ENCODE measurements at regions not wholly inside any gene's neighbourhood (a gene's known extent, or its start where the extent isn't known, plus 50 kb on each side); places are given as distances from the start of the nearest gene placed in this dataset.

- Histone ChIP-seq H2AK5ac (ENCODE audit: low read length, severe bottlenecking) (no peak overlapping the region), H3K79me1 (replicated peaks; ENCODE audit: low read length, poor library complexity, severe bottlenecking) (no peaks in the 10 kb centered on the region), H2BK15ac (ENCODE audit: low read depth, poor library complexity, severe bottlenecking) (no peak overlapping the region), H2BK5ac (ENCODE audit: low read depth, low read length, poor library complexity, severe bottlenecking) (no peak overlapping the region), H2BK120ac (ENCODE audit: low read depth, low read length) (no peak overlapping the region), H3K4me3 (ENCODE audit: insufficient read depth in 1 of 2, low read depth in 1 of 2, low read length in 2 of 2) (no peak overlapping the region), H2BK12ac (ENCODE audit: low read length in 2 of 2) (no peak overlapping the region), H3K4me2 (ENCODE audit: low read length, poor library complexity, severe bottlenecking) (no peak overlapping the region), H3K27me3 (ENCODE audit: control insufficient read depth in 1 of 2, insufficient read depth in 1 of 2, low read length in 2 of 2) (peaks cover 0 to under 1% of the 10 kb centered on the region in 2 experiments), H3K36me3 (ENCODE audit: control insufficient read depth in 1 of 2, insufficient read depth in 2 of 2, low read depth in 1 of 2, low read length in 2 of 2) (no peaks in the 10 kb centered on the region), H3K14ac (ENCODE audit: low read length in 2 of 2) (no peak overlapping the region), H3K9me3 (ENCODE audit: control insufficient read depth, low read length) (no peaks in the 10 kb centered on the region), H3K4me1 (ENCODE audit: control insufficient read depth, insufficient read depth, low read depth, low read length) (peaks cover 2% of the 10 kb centered on the region), H4K91ac (ENCODE audit: low read length) (no peak overlapping the region), H3K4ac (ENCODE audit: low read depth in 1 of 2, low read length in 2 of 2) (no peak overlapping the region), H3K27ac (ENCODE audit: low read length, poor library complexity, severe bottlenecking) (no peak overlapping the region), H3K23ac (ENCODE audit: low read length in 2 of 2) (no peak overlapping the region), H4K8ac (ENCODE audit: low read length) (no peak overlapping the region), H3K9ac (ENCODE audit: low read length) (no peak overlapping the region), H3K18ac (ENCODE audit: low read depth in 1 of 2, low read length in 2 of 2) (no peak overlapping the region), H2AFZ (ENCODE audit: low read depth, low read length) (no peak overlapping the region)
- DNase-seq, result no peak
- WGBS, result 78% methylated on average over 3 of the region's 5 CpGs
These were observed 51.4 kb upstream of the SLC35B4 start for GRCh38 chr7:134367956-134368749.

All from mesenchymal stem cell (in vitro differentiated cells and primary cell).